Urinary bladder (tissue), 3 donors: ENCODE measurements at regions not wholly inside any gene's neighbourhood (a gene's known extent, or its start where the extent isn't known, plus 50 kb on each side); places are given as distances from the start of the nearest gene placed in this dataset.

Experiments used
- DNase-seq: peaks from one replicate; pipeline ENCODE4 v3.0.0-alpha.2; 2015; ENCODE audit errors: extremely low spot score
- H3K27ac ChIP-seq: one replicate; pipeline ENCODE4 v1.5.1; 2013; ENCODE audit warnings: low read depth, mild to moderate bottlenecking, moderate library complexity
- H3K36me3 ChIP-seq: one replicate; pipeline ENCODE4 v1.6.1; 2013; ENCODE audit warnings: mild to moderate bottlenecking, moderate library complexity; ENCODE audit not compliant: insufficient read depth
- H3K4me1 ChIP-seq: one replicate; pipeline ENCODE4 v1.6.1; 2013; ENCODE audit warnings: mild to moderate bottlenecking, moderate library complexity; ENCODE audit not compliant: insufficient read depth
- H3K4me3 ChIP-seq: one replicate; pipeline ENCODE4 v1.5.1; 2013; ENCODE audit warnings: low read depth, low read length
- WGBS: extraction: QIAGEN DNeasy Blood & Tissue Kit; methylation state at CpG from one replicate; pipeline ENCODE4 v1.1.7; 2013; 5-methylcytosine and 5-hydroxymethylcytosine counted together
- donor health status: healthy with polysubstance abuse.
- donor health status: healthy.

DNA sequence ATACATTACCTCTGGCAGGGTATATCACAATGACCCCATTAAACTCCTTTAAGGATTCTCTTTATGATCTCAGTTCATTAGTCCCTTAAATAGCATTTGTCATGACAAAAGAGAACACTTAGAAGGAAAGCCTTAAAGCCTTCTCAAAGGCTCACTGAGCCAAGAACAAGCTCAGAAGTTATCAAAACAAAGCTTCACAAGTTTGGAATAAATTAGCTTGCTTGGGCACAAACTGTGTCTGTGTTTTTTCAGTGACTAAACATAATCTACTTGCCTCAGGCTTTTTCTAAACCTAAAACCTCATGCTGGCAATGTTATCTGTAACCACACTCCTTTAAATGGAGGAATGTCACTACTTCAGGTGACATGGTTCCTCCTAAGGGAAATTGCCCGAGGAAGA is 1114.9 kb upstream of the C9orf72 start:
- 18% methylated on average over 1 of the region's 1 CpG for WGBS
- H3K4me3 ChIP-seq = no peak overlapping the region
- no peaks in the 10 kb centered on the region for H3K36me3 ChIP-seq
- H3K4me1 ChIP-seq = no peaks in the 10 kb centered on the region
- no peak overlapping the region for H3K27ac ChIP-seq
- DNase-seq = no peak

DNA sequence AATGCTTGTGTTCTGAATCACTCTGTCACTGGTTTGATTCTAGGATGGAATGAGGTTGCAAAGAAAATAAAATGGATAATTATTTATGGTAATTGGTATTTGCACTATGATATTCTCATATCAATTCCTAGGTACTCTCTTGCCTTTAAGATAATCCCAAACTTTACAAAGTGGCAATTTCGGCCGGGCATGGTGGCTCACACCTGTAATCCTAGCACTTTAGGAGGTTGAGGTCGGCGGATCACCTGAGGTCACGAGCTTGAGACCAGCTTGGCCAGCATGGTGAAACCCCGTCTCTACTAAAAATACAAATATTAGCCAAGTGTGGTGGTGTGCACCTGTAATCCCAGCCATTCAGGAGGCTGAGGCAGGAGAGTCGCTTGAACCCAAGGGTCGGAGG is 1118.7 kb upstream of the C9orf72 start:
- WGBS = 93% methylated on average over 8 of the region's 8 CpGs
- H3K4me1 ChIP-seq = no peaks in the 10 kb centered on the region
- no peak overlapping the region for H3K4me3 ChIP-seq
- no peak overlapping the region for H3K27ac ChIP-seq
- no peaks in the 10 kb centered on the region for H3K36me3 ChIP-seq
- no peak for DNase-seq

DNA sequence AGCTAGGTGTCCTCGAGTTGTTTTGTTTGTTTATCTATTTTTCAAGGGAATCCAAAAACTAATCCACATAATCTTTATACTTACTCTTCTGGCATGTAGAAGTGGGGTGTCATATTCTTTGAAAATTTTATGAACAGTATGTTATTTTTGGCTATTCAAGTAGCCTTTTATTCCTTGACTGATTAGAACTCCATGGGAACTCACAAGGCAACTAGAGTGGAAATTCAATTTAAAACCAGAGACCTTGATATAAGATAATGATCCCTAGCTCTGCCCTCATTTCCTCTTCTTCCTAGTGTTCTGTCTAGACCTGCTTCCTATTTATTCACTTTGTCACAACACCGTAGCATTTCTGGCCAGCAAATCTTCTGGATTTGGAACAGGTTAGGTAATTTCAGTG is 1123.7 kb upstream of the C9orf72 start:
- 37% methylated on average over 2 of the region's 2 CpGs for WGBS
- no peak for DNase-seq
- no peaks in the 10 kb centered on the region for H3K4me1 ChIP-seq

DNA sequence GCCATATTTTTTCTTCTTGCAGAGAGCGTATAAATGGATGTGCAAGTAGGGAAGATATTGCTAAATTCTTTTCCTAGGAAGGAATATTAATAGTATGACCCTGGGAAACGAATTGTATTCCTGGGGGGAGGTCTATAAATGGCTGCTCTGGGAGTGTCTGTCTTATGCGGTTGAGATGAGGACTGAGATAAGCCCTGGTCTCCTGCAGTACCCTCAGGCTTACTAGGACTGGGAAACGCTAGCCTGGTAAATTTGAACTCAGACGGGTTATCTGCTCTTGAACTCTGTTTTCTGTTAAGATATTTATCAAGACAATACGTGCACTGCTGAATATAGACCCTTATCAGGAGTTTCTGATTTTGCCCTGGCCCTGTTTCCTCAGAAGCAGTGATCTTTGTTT is 1126.4 kb upstream of the C9orf72 start:
- Histone ChIP-seq H3K36me3 (no peaks in the 10 kb centered on the region), H3K4me1 (no peaks in the 10 kb centered on the region), H3K27ac (no peak overlapping the region), H3K4me3 (no peak overlapping the region)
- DNase-seq = no peak
- 75% methylated on average over 6 of the region's 6 CpGs for WGBS

More for the DNA sequence above, 1123.7 kb upstream of the C9orf72 start:
- Histone ChIP-seq H3K36me3 (no peaks in the 10 kb centered on the region), H3K27ac (no peak overlapping the region), H3K4me3 (no peak overlapping the region)

DNA sequence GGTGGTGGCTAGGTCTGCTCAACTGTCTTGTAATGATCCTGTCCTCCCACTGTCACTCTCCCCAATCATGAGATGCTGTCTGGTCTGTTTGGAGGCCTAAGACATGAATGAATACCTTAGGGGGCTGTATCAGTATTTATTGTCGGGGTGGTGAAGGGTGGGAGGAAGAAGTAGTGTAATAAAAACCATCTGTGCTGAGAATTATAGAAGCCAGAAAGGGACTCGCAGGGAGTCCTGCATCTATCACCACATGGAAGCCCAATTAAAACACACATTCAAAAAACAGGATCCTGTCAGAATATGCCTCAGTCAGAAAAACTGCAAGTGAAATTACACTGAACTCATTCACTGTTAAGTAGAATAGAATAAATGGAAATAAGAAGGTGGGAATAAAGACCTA is 1134.3 kb upstream of the C9orf72 start:
- Histone ChIP-seq H3K27ac (no peak overlapping the region), H3K4me3 (no peak overlapping the region), H3K4me1 (no peaks in the 10 kb centered on the region), H3K36me3 (no peaks in the 10 kb centered on the region)
- no peak for DNase-seq
- 37% methylated on average over 2 of the region's 2 CpGs for WGBS

DNA sequence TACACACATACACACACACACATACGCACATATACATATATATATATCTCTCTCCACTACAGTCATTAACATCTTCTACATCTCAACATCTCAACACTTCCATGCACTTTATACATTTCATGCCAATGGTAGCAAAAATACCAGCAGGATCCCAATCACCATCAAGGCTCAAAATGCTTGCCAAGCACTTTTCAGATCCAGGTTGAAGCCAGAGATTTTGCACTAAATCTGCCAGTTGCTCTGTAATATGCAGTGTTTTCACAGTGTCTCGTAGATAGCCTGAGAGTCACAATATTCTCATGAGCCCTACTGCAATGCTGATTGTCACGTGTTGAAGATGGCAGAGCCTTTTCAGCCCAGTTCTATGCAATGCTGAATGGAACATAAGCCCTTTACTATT is 1140.9 kb upstream of the C9orf72 start:
- Histone ChIP-seq H3K4me3 (no peak overlapping the region), H3K27ac (no peak overlapping the region), H3K36me3 (no peaks in the 10 kb centered on the region), H3K4me1 (no peaks in the 10 kb centered on the region)
- no peak for DNase-seq
- 89% methylated on average over 3 of the region's 3 CpGs for WGBS

DNA sequence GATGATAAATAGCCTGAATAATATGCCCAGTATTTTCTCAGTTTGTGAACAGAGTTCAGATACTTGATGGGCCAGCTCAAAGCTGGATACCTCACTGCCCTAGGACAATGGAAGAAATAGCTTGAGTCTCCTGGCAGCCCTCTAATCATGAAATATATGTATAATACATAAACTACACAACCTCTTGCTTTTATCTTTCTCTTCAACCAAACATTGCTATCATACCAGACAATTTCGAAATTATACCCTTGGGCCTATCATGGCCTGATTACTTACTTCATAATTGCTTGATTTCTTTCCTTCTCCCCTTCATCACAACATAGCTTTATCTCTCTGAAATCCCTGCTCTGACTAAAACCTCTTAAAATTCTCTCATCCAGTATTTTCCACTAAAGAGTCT is 1144.9 kb upstream of the C9orf72 start:
- Histone ChIP-seq H3K36me3 (no peaks in the 10 kb centered on the region), H3K4me1 (no peaks in the 10 kb centered on the region), H3K4me3 (no peak overlapping the region), H3K27ac (no peak overlapping the region)
- 47% methylated on average over 1 of the region's 1 CpG for WGBS
- DNase-seq = no peak

DNA sequence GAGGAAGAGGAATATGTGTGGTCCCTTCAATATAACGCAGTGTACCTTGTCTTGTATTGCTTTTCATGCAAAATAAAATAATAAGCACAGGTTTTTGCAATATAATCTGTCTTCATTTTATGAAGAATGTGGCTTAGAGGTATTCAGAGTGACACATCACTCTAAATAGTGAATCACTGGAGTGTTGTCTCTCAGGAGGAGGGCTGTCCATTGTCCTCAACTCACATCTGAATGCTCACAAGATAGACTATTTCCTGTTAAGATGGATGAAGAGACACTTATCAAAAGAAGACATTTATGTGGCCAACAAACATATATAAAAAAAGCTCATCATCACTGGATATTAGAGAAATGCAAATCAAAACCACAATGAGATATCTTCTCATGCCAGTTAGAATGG is 1147.5 kb upstream of the C9orf72 start:
- H3K27ac ChIP-seq = no peak overlapping the region
- H3K4me3 ChIP-seq = no peak overlapping the region
- DNase-seq = no peak
- H3K36me3 ChIP-seq = no peaks in the 10 kb centered on the region
- WGBS = 95% methylated on average over 1 of the region's 1 CpG
- no peaks in the 10 kb centered on the region for H3K4me1 ChIP-seq

DNA sequence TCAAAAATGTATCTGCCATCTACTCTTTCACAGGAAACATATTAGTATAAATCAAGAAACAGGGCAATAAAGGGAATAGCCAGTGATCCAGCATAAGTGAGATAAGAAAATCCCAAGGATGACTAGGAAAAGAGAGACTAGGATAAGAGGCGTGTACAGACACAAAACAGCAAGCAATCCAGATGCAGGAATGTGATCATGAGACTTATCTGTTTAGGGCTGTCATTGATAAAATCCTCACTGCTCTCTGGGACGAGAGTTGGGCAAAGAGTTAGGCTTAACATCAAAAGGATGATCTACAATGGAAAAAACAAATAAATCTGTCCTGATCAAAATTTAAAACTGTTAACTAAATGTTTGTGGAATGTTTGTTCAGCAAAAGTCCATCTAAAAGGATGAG is 1156.8 kb upstream of the C9orf72 start:
- Histone ChIP-seq H3K27ac (no peak overlapping the region), H3K4me3 (no peak overlapping the region), H3K36me3 (no peaks in the 10 kb centered on the region), H3K4me1 (no peaks in the 10 kb centered on the region)
- whole genome bisulfite sequencing = 16% methylated on average over 2 of the region's 2 CpGs
- no peak for DNase-seq

DNA sequence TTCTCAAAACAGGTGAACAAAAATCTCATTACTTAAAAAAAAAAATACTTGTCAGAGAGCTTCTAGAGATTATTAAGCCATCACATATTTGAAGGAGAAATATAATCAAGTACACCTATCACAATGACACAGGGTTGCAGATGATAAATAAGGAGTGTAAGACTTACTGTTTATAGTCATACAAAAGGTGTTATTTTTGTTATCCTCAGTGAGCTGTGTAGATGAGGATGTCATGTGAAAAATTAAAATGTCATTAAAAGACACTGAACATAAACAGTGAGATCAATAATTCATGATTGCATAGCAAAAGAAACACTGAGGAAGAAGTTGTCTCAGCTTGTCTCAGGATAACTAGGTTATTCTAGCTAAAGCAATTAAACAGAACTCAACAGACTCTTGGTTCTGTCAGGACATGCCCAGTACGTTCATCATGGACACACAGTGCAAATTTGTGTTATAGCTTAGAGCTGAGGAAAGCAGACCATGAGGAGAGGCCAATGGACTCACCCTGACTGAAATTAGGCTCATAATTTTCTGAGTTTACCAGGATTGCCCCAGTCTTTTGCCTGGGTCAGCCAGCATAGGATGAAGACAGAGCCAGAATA is 1162.6 kb upstream of the C9orf72 start:
- 69% methylated on average over 1 of the region's 1 CpG for WGBS
- Histone ChIP-seq H3K4me3 (no peak overlapping the region), H3K4me1 (no peaks in the 10 kb centered on the region), H3K36me3 (no peaks in the 10 kb centered on the region), H3K27ac (no peak overlapping the region)
- peak; percentile 10 for DNase-seq

DNA sequence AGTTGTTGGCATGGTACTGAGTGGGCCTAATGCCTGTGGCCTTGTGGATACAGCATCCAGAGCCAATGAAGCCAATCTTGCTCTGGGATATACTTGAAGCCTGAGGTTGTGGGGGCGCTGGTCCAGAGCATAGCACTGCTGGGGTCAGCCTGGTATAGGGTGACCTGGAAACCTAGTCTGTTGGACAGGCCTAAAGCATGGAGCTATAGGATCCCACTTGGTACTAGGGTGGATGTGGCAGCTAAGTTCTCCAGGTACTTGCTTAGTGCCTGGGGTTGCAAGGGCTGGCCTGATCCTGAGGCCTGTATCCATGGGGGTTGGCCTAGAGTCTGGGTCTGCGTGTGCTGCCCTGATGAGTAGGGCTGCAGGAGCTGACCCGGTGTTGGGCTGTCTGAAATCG is 1168.2 kb upstream of the C9orf72 start:
- DNase-seq = no peak
- Histone ChIP-seq H3K36me3 (no peaks in the 10 kb centered on the region), H3K4me3 (no peak overlapping the region), H3K4me1 (no peaks in the 10 kb centered on the region), H3K27ac (no peak overlapping the region)
- 81% methylated on average over 4 of the region's 4 CpGs for WGBS

DNA sequence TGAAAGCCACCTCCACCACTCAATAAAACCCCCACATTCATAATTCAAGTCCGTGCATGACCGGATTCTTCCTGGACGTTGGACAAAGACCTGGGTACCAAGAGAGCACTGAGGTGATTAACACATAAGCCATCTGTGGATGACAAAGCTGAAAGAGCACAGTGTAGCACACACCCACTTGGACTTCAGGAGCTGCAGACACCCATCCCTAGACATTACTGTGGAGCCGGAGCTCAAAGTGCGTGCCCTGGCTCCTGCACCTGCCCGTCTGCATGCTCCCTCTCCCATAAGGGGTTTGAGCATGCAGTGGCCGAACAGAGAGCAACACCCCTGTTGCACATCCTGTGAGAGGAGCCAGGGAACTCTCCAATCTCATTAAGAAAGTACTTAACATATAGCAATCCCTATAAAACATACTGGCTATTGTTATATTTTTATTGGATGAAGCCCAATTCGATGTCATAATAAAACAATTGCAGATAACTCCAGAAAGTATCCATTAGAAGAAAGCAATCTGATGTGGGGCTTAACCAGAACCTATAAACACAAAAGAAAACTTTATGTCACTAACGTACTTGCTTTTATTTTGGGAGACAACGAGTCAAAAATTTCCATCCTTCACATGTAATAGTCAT is 1174.2 kb upstream of the C9orf72 start:
- DNase-seq = peak; percentile 31
- H3K4me3 ChIP-seq = no peak overlapping the region
- no peak overlapping the region for H3K27ac ChIP-seq
- no peaks in the 10 kb centered on the region for H3K4me1 ChIP-seq
- WGBS = 63% methylated on average over 10 of the region's 10 CpGs
- H3K36me3 ChIP-seq = no peaks in the 10 kb centered on the region

DNA sequence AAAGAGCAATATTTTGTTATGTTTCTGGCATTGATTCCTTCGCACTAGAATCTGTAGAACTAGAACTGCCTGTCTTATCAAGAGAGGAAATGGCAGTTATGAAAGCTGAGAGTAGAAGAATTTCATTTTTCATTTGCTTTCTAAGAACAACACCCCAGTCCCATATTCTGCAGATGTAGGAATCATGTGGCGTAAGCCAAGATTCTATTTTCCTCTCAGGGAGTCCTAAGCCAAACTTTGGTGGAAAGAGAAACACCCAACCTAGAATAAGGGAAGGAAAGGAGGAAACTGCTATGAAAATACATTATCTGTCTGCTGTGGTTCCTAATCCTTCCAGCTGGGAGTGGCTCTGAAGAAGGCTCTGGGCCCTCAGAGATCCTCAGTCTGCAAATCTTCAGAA is 1176.9 kb upstream of the C9orf72 start:
- 77% methylated on average over 2 of the region's 2 CpGs for WGBS
- Histone ChIP-seq H3K27ac (no peak overlapping the region), H3K36me3 (no peaks in the 10 kb centered on the region), H3K4me1 (no peaks in the 10 kb centered on the region), H3K4me3 (no peak overlapping the region)
- no peak for DNase-seq

DNA sequence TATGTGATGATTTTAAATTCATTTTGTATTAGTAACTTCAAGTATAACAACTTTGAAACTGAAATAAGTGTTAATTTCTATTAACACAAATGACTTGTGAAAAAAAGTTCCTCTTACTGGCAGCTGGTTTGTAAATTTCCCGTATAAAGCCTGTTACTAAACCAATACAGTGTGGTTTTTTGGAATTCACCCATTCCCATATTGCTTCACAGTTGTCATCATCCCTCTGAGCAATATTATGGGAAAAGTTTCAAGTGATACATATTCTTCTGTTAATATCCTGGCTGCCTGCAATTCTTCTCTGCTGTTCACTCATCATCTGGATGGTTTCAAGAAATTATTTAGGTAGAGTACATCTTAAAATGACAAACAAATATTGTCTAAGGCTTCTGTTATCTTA is 1185.1 kb upstream of the C9orf72 start:
- Histone ChIP-seq H3K4me3 (no peak overlapping the region), H3K4me1 (no peaks in the 10 kb centered on the region), H3K36me3 (no peaks in the 10 kb centered on the region), H3K27ac (no peak overlapping the region)
- WGBS = 57% methylated on average over 1 of the region's 1 CpG
- DNase-seq = no peak

DNA sequence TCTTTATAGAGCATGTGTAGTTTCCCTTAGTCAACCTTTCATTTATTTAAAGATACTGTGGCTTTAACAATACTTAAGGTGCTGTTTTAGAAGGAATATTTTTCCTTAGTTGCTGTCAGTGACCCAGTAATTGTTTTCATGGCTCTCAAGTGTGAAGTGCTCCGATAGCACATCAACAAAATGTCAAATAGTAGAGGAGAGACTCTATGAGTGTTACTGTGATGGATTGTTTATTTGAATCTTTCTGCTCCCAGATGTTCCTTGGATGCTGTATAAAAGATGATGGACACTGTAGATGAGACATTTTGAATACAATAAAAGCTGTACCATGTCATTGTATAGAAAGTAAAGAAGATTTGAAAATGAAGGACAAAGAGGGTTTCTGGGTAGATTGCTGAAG is 1185.7 kb upstream of the C9orf72 start:
- H3K4me3 ChIP-seq = no peak overlapping the region
- DNase-seq = no peak
- 61% methylated on average over 1 of the region's 1 CpG for WGBS
- no peaks in the 10 kb centered on the region for H3K4me1 ChIP-seq
- H3K27ac ChIP-seq = no peak overlapping the region
- no peaks in the 10 kb centered on the region for H3K36me3 ChIP-seq
